ENCODE measurements at regions not wholly inside any gene's neighbourhood (a gene's known extent, or its start where the extent isn't known, plus 50 kb on each side); places are given as distances from the start of the nearest gene placed in this dataset.

DNA sequence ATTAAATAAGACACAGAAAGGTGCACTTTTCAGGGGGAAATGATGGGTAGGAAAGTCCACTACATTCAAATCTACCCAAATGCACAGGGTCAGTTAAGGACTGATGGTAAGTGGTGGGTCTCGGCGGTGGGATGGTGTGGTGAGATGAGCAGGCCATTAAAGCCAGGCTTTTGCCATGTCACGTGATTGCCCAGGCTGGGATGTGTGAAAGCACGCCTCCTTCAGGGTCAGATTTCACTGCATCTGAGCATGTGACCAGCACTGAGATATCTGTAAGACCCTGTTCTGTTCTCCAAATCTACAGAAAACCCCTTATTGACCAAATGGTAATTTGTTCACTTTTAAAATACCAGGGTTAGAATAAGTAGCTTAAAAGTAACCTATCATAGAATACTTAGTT, 301.5 kb downstream of the MEX3B start:
- TF ChIP-seq, protein P1, sequence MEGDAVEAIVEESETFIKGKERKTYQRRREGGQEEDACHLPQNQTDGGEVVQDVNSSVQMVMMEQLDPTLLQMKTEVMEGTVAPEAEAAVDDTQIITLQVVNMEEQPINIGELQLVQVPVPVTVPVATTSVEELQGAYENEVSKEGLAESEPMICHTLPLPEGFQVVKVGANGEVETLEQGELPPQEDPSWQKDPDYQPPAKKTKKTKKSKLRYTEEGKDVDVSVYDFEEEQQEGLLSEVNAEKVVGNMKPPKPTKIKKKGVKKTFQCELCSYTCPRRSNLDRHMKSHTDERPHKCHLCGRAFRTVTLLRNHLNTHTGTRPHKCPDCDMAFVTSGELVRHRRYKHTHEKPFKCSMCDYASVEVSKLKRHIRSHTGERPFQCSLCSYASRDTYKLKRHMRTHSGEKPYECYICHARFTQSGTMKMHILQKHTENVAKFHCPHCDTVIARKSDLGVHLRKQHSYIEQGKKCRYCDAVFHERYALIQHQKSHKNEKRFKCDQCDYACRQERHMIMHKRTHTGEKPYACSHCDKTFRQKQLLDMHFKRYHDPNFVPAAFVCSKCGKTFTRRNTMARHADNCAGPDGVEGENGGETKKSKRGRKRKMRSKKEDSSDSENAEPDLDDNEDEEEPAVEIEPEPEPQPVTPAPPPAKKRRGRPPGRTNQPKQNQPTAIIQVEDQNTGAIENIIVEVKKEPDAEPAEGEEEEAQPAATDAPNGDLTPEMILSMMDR (conservative IDR thresholded peaks at IDR 0.05; ENCODE audit: low read length) = no peak
- TF ChIP-seq EZH2phosphoT487 (IDR thresholded peaks at IDR 0.05; ENCODE audit: borderline replicate concordance) = no peak

Data from Loucy (cell line).